ENCODE measurements at regions not wholly inside any gene's neighbourhood (a gene's known extent, or its start where the extent isn't known, plus 50 kb on each side); places are given as distances from the start of the nearest gene placed in this dataset.

GRCh38 chr4:106816496-106816895 lies 219.6 kb downstream of the DKK2 start:
- Histone ChIP-seq H3K36me3 (ENCODE audit: control insufficient read depth in 2 of 2, extremely low read depth in 1 of 2, insufficient read depth in 2 of 2, low read length in 2 of 2) (no peaks in the 10 kb centered on the region), H3K9me1 (replicated peaks; ENCODE audit: control insufficient read depth, extremely low read depth, insufficient read depth, low read length) (no peaks in the 10 kb centered on the region), H3K4me3 (replicated peaks in 1 of 3; ENCODE audit: insufficient read depth in 1 of 3, low read depth in 1 of 3, low read length in 3 of 3) (no peak overlapping the region), H3K4me2 (ENCODE audit: insufficient read depth, low read length) (no peak overlapping the region), H4K20me1 (replicated peaks; ENCODE audit: control insufficient read depth, extremely low read depth, insufficient read depth, low read length) (no peaks in the 10 kb centered on the region), H3K27me3 (ENCODE audit: control insufficient read depth in 2 of 2, insufficient read depth in 2 of 2, low read length in 2 of 2) (no peaks in the 10 kb centered on the region), H3K27ac (ENCODE audit: insufficient read depth, low read depth, low read length) (no peak overlapping the region), H2AFZ (ENCODE audit: low read depth, low read length) (no peak overlapping the region), H3K9ac (replicated peaks; ENCODE audit: extremely low read depth, insufficient read depth, low read length) (no peak overlapping the region), H3K9me3 (replicated peaks; ENCODE audit: control insufficient read depth, insufficient read depth, low read length) (no peaks in the 10 kb centered on the region), H3K79me2 (ENCODE audit: control insufficient read depth, insufficient read depth, low read length) (no peaks in the 10 kb centered on the region), H3K4me1 (ENCODE audit: control insufficient read depth, extremely low read depth, insufficient read depth, low read length) (no peaks in the 10 kb centered on the region)
- intact Hi-C loops (cut with micrococcal nuclease), result loop anchor here (10.0 kb wide), 1 partner anchor 368 kb away; no protein-coding TSS in a partner anchor
- BruUV-seq (replicated peaks), result no TSS peak
- dilution Hi-C loops (cut with MboI; ENCODE audit: extremely low pct_ligation_motif_present, low sequenced_read_pairs), result no loop called here
- ChIA-PET CTCF (interaction anchor here (1.1 to 4.1 kb wide), 3 partner anchors 8 to 550 kb away, joined by 3 to 55 read pairs (median 8); partner anchors contain the start of gene GIMD1), POLR2A (no interaction called here)
- TF ChIP-seq POLR2AphosphoS5 (IDR thresholded peaks at IDR 0.05; ENCODE audit: insufficient read depth, low read depth, low read length) (no peak), MAX (IDR thresholded peaks at IDR 0.05; ENCODE audit: insufficient read depth, insufficient read length) (no peak), EZH2 (IDR thresholded peaks at IDR 0.05; ENCODE audit: borderline replicate concordance, low read depth, low read length, severe bottlenecking) (no peak), GATA2 (IDR thresholded peaks at IDR 0.05; ENCODE audit: insufficient read depth, insufficient read length, low read depth, low read length) (no peak), CTCF (IDR thresholded peaks at IDR 0.05; ENCODE audit: extremely low read depth in 1 of 2, insufficient read depth in 1 of 2, low read depth in 1 of 2, low read length in 2 of 2) (no peak), JUN (IDR thresholded peaks at IDR 0.05; ENCODE audit: borderline replicate concordance, insufficient read depth, insufficient read length, low read depth) (no peak), FOS (IDR thresholded peaks at IDR 0.05; ENCODE audit: borderline replicate concordance, insufficient read depth, low read length) (no peak), MYC (IDR thresholded peaks at IDR 0.05; ENCODE audit: low read depth, low read length) (no peak), POLR2A (IDR thresholded peaks at IDR 0.05; ENCODE audit: low read depth, low read length) (no peak)
- DNase-seq (ENCODE audit: low read depth, low spot score) (no peak), FAIRE-seq (no peak)

Measured in endothelial cell of umbilical vein (primary cell).